GM12878 (cell line): ENCODE measurements at regions not wholly inside any gene's neighbourhood (a gene's known extent, or its start where the extent isn't known, plus 50 kb on each side); places are given as distances from the start of the nearest gene placed in this dataset.

Experiments used
- ATAC-seq: fragments of 200-7000 bp; cut with Tn5 transposase; 3 replicates; pipeline ENCODE4 v1.9.1; 2020; ENCODE audit warnings: mild to moderate bottlenecking, moderate library complexity
- BruUV-seq: library from RNA; stranded (reverse); fragments of 400-500 nt; replicated peaks from 2 replicates; lab custom pipeline; 2021; lab: Mats Ljungman, UMichigan
- CTCF ChIA-PET: fragments of 300-600 bp; sonication (Branson Sonifier 250); formaldehyde crosslinking; extraction: SDS; loops from one replicate; lab custom pipeline; 2021; ENCODE audit warnings: inconsistent platforms; lab: Yijun Ruan, JAX
- POLR2A ChIA-PET: fragments of 350-600 bp; formaldehyde crosslinking; extraction: SDS; loops from one replicate; lab custom pipeline; 2021; ENCODE audit warnings: inconsistent platforms; lab: Charles Lee
- RAD21 ChIA-PET: fragments of 300-600 bp; sonication (Branson Sonifier 250); formaldehyde crosslinking; loops from one replicate; lab custom pipeline; 2023; ENCODE audit warnings: antibody characterized with exemption; ENCODE audit not compliant: unreplicated experiment; lab: Charles Lee
- SMC1A ChIA-PET: fragments of 300-600 bp; sonication (Branson Sonifier 250); formaldehyde crosslinking; loops from one replicate; lab custom pipeline; 2023; ENCODE audit not compliant: unreplicated experiment, uncharacterized antibody; lab: Charles Lee
- DNase-seq: peaks from one replicate; pipeline ENCODE4 v3.0.0-alpha.2; 2011; ENCODE audit warnings: low read depth, low spot score
- FAIRE-seq: peaks from 3 replicates; lab custom pipeline; 2011; peaks lifted over from hg19 to GRCh38; lab: Jason Lieb, UNC
- H2AFZ ChIP-seq: 2 replicates; pipeline ENCODE4 v1.6.0; 2011; ENCODE audit warnings: low read depth, low read length, control low read depth; ENCODE audit not compliant: control insufficient read depth
- H3K27ac ChIP-seq: 2 replicates; pipeline ENCODE4 v1.5.1; 2011; ENCODE audit warnings: control low read depth; ENCODE audit not compliant: control insufficient read depth, insufficient read depth
- H3K27me3 ChIP-seq, 2 experiments: replicated peaks in 1 of 2; 2 replicates each; pipeline versions ENCODE4 v1.6.0 to v1.6.1; 2011; ENCODE audit warnings: low read length in 1 of 2; ENCODE audit not compliant: control insufficient read depth in 2 of 2, insufficient read depth in 2 of 2
- H3K36me3 ChIP-seq, 2 experiments: 2 replicates each; pipeline ENCODE4 v1.5.1; 2011; ENCODE audit warnings: low read length in 1 of 2; ENCODE audit not compliant: control insufficient read depth in 2 of 2, insufficient read depth in 2 of 2
- H3K4me1 ChIP-seq: 2 replicates; pipeline ENCODE4 v1.6.1; 2011; ENCODE audit warnings: mild to moderate bottlenecking, low read length, moderate library complexity, mixed read lengths; ENCODE audit not compliant: control insufficient read depth, insufficient read depth
- H3K4me2 ChIP-seq: 2 replicates; pipeline ENCODE4 v1.6.0; 2011; ENCODE audit warnings: control low read depth; ENCODE audit not compliant: control insufficient read depth, insufficient read depth
- H3K4me3 ChIP-seq: fragments of 200-600 bp; sonication (generic); 2 replicates; pipeline ENCODE4 v1.5.1; 2016
- H3K79me2 ChIP-seq: 2 replicates; pipeline ENCODE4 v1.6.0; 2011; ENCODE audit warnings: low read length; ENCODE audit not compliant: control insufficient read depth, insufficient read depth
- H3K9ac ChIP-seq: 2 replicates; pipeline ENCODE4 v1.8.0; 2011; ENCODE audit warnings: low read length, control low read depth, mixed read lengths; ENCODE audit not compliant: control insufficient read depth, insufficient read depth
- H3K9me3 ChIP-seq: replicated peaks from 3 replicates; pipeline ENCODE4 v1.5.1; 2011; ENCODE audit warnings: mild to moderate bottlenecking, low read length; ENCODE audit not compliant: control insufficient read depth, insufficient read depth
- H4K20me1 ChIP-seq: 2 replicates; pipeline ENCODE4 v1.6.0; 2011; ENCODE audit not compliant: control insufficient read depth, insufficient read depth
- ATF3 ChIP-seq: IDR thresholded peaks from 2 replicates; pipeline ENCODE4 v1.6.1; 2011; ENCODE audit warnings: low read depth, mild to moderate bottlenecking, low read length, moderate library complexity, borderline replicate concordance; ENCODE audit errors: extremely low read depth
- BHLHE40 ChIP-seq, 2 experiments: fragments of 450-650 bp in 1 of 2; IDR thresholded peaks; 2 replicates each; pipeline ENCODE4 v1.6.1; 2011 to 2017; ENCODE audit warnings: low read depth in 2 of 2, borderline replicate concordance in 1 of 2, improper control_type of control experiment in 1 of 2, low read length in 1 of 2, mild to moderate bottlenecking in 1 of 2
- HDAC6 ChIP-seq: fragments of 200-600 bp; sonication (generic); IDR thresholded peaks from one replicate; pipeline ENCODE4 v1.8.0; 2017; ENCODE audit warnings: antibody characterized with exemption; ENCODE audit not compliant: unreplicated experiment
- NFYA ChIP-seq: IDR thresholded peaks from 2 replicates; pipeline ENCODE4 v1.6.1; 2011; ENCODE audit warnings: low read depth, mild to moderate bottlenecking, low read length, improper control_type of control experiment, borderline replicate concordance
- SPI1 ChIP-seq: IDR thresholded peaks from 2 replicates; pipeline ENCODE4 v1.6.1; 2011; ENCODE audit warnings: low read depth, mild to moderate bottlenecking, low read length, moderate library complexity, borderline replicate concordance; ENCODE audit not compliant: insufficient read depth
- USF1 ChIP-seq: IDR thresholded peaks from 2 replicates; pipeline ENCODE4 v1.6.1; 2011; ENCODE audit warnings: borderline replicate concordance, low read depth, mild to moderate bottlenecking, moderate library complexity, mixed read lengths, low read length; ENCODE audit not compliant: insufficient read depth; ENCODE audit errors: extremely low read length
- WGBS: methylation state at CpG from one replicate; pipeline ENCODE4 v1.1.6; 2016; ENCODE audit warnings: low lambda C conversion rate; ENCODE audit not compliant: insufficient replicate concordance, insufficient coverage; ENCODE audit errors: missing lambda C conversion rate; 5-methylcytosine and 5-hydroxymethylcytosine counted together
- in situ Hi-C: fragments of 300-500 bp; cut with MboI; formaldehyde crosslinking; loops from 9 replicates; pipeline ENCODE4 v1.14.3; 2018; ENCODE audit warnings: mixed read lengths
- intact Hi-C: fragments of 100-400 bp; cut with micrococcal nuclease; formaldehyde crosslinking; loops from one replicate; pipeline ENCODE4 v1.14.2; 2022; ENCODE audit not compliant: unreplicated experiment

GRCh38 chr6:163694072-163694471 lies 279.6 kb downstream of the QKI start:
- Histone ChIP-seq H3K79me2 (no peaks in the 10 kb centered on the region), H3K4me3 (no peak overlapping the region), H4K20me1 (no peaks in the 10 kb centered on the region), H3K4me1 (peaks cover 6% of the 10 kb centered on the region), H3K27me3 (no peaks in the 10 kb centered on the region), H2AFZ (no peak overlapping the region), H3K4me2 (no peak overlapping the region), H3K36me3 (no peaks in the 10 kb centered on the region), H3K9me3 (no peaks in the 10 kb centered on the region; the same call in 2 of the 3 replicates), H3K9ac (no peak overlapping the region), H3K27ac (no peak overlapping the region)
- ChIA-PET SMC1A (no interaction called here), POLR2A (no interaction called here), RAD21 (no interaction called here), CTCF (no interaction called here)
- WGBS: 76% methylated on average over 3 of the region's 3 CpGs
- no TSS peak for BruUV-seq
- FAIRE-seq (no peak), DNase-seq (no peak), ATAC-seq (no peak)
- intact Hi-C loops (no loop called here), in situ Hi-C loops (no loop called here)
- TF ChIP-seq NFYA (no peak), USF1 (no peak), BHLHE40 (IDR thresholded peaks at IDR 0.05; ENCODE audit: borderline replicate concordance in 1 of 2, low read depth in 2 of 2, low read length in 1 of 2) (no peak), ATF3 (no peak), SPI1 (no peak), HDAC6 (no peak)
